ENCODE measurements at regions not wholly inside any gene's neighbourhood (a gene's known extent, or its start where the extent isn't known, plus 50 kb on each side); places are given as distances from the start of the nearest gene placed in this dataset.
"Not testable (repeated sequence)": the region's sequence is repeated elsewhere in the genome, so short reads cannot be mapped to it uniquely, and the experiment has no call there.

DNA sequence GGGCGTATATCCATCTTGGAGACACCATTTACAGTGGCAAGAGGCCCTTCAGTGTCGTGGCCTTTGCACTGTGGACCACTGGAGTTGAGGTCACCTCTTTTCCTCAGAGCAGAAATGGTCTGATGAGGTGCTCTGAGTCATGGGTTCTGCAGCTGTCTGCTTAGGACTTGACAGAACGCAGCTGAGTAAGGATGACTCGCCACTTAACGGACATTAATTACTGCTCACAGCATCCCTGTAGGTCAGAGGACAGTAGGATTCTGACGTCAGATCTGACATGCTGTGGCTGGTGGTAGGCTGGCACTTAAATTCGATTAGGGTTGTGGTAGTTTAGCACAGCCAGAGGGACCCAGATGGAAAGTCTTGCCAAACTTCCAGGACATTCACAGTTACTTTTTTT lies 479.4 kb downstream of the DMAC1 start:
- no peaks in the 10 kb centered on the region for H3K4me1 Mint-ChIP-seq
- peaks cover 3% of the 10 kb centered on the region for H3K9me3 Mint-ChIP-seq
- no peaks in the 10 kb centered on the region for H3K36me3 Mint-ChIP-seq
- H3K27ac Mint-ChIP-seq: no peak overlapping the region
- H3K27me3 Mint-ChIP-seq: peaks cover 48% of the 10 kb centered on the region
- no peak overlapping the region for H3K4me3 Mint-ChIP-seq
- DNase-seq: no peak

DNA sequence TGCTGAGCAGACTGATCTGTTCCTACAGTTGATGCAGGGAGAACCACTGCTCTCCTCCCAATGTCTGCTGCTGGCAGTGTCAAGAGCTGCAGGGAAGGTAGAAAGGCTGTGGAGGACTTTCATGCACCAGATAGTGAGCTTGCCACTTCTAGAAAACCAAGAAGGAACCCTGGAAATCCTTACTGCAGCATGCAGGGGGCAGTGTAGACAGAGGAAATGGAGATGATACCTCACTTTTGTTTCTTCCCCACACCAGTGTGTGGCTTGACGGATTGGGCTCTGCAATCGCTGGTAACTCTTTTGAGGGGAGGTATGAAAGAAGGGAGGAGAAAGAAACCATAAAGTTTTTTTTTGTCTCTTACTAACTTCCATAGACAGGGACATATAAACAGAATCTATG lies 480.7 kb downstream of the DMAC1 start:
- no peak for DNase-seq
- Mint-ChIP-seq H3K36me3 (no peaks in the 10 kb centered on the region), H3K9me3 (peaks cover 8% of the 10 kb centered on the region), H3K4me3 (no peak overlapping the region), H3K27ac (no peak overlapping the region), H3K27me3 (peaks cover 50% of the 10 kb centered on the region), H3K4me1 (no peaks in the 10 kb centered on the region)

DNA sequence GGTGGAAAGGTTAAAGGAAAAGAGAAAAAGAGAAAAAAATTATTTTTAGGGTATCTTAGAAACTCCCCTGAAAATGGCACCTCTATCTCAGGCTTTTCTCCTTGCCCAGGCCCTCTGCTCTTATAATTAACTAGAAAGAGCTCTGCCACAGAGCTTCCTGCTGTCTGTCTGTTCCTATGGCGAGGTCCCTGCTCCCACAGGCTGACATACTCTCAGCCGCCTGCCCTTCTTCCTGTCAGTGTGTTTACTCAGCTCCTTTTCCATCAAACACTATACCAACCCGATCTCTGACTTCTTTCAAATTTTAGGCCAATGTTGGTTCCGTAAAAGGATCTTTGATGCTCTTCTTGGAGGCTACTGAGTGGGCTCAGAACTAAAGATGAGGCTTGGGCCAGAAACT lies 482.6 kb downstream of the DMAC1 start:
- H3K9me3 Mint-ChIP-seq: peaks cover 23% of the 10 kb centered on the region
- no peak overlapping the region for H3K4me3 Mint-ChIP-seq
- H3K27me3 Mint-ChIP-seq: peaks cover 50% of the 10 kb centered on the region
- no peak overlapping the region for H3K27ac Mint-ChIP-seq
- no peaks in the 10 kb centered on the region for H3K4me1 Mint-ChIP-seq
- H3K36me3 Mint-ChIP-seq: peaks cover 6% of the 10 kb centered on the region
- no peak for DNase-seq

DNA sequence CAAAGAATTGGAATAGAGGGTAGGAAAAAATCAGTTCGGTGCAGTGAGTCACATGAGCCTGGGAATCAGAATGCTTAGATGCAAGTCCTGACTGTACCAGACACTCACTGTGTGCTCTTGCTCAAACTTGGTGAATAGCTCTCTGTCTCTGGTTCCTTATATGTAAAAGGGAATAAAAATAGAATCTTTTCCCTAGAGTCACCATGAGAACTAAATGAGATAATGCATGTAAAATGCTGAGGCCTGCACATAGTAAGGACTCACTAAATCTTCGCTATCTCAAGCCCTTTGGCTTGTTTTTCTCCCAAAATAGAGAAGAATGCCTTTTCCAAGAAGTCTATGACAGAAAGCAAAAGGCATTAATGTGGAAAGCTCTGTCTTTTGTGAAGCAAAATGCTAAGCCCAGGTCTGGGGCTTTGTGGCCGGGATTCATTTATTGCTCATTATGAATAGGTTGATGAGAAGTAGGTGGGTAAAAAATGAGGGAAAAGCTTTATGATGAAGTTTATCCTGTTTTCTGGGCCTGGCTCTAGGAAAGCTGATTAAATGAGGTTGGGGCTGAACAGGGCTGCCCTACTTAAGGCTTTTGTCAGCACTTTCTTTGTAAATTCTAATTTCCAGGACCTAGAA lies 483.3 kb downstream of the DMAC1 start:
- Mint-ChIP-seq H3K27ac (no peak overlapping the region), H3K27me3 (peaks cover 45% of the 10 kb centered on the region), H3K4me3 (no peak overlapping the region), H3K9me3 (peaks cover 28% of the 10 kb centered on the region), H3K36me3 (peaks cover 6% of the 10 kb centered on the region), H3K4me1 (no peaks in the 10 kb centered on the region)
- no peak for DNase-seq

DNA sequence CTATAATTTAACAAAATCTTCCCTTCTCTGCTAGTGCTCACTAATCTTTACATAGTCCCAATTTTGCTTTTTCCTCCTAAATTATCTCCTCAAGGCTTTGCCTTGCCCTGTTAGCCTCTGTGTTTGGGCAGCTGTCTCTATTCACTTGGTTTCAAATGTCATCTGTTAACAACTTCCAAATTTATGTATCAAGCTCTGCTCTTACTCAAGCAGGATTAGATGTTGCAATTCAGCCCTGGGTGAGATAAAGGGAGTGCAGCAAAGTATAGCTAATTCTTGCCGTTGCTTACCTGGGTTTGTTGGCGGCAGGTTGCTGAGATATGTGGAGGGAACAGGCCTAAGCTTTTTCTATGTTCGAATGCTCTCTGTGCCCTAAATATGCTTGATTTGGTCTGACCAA lies 483.8 kb downstream of the DMAC1 start:
- H3K9me3 Mint-ChIP-seq: peaks cover 33% of the 10 kb centered on the region

DNA sequence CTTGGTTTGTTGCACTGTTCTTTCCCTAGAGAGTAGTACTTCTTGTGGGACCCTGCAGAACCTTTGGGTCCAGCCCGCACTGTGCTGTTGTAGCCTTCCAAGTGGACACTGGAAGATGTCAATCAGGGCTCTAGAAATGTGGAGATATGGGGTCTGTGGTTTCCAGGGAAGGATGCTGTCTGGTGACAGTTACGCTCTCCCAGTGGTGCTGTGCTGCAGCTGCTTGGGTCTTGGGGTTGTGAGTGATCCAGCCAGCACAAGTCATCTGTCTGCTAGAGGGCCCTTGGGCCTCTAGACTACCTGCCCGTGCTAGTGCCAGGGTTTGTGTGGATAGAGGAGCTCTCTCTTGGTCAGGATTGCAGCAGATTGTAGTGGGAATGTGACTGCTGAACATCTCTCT lies 484.5 kb downstream of the DMAC1 start:
- peaks cover 38% of the 10 kb centered on the region for H3K9me3 Mint-ChIP-seq
- peaks cover 35% of the 10 kb centered on the region for H3K27me3 Mint-ChIP-seq
- no peak overlapping the region for H3K4me3 Mint-ChIP-seq
- H3K36me3 Mint-ChIP-seq: peaks cover 11% of the 10 kb centered on the region
- H3K27ac Mint-ChIP-seq: no peak overlapping the region
- DNase-seq: no peak
- no peaks in the 10 kb centered on the region for H3K4me1 Mint-ChIP-seq

More for the DNA sequence above, 483.8 kb downstream of the DMAC1 start:
- Mint-ChIP-seq H3K27ac (no peak overlapping the region), H3K4me1 (no peaks in the 10 kb centered on the region), H3K4me3 (no peak overlapping the region), H3K36me3 (peaks cover 7% of the 10 kb centered on the region), H3K27me3 (peaks cover 41% of the 10 kb centered on the region)
- no peak for DNase-seq

DNA sequence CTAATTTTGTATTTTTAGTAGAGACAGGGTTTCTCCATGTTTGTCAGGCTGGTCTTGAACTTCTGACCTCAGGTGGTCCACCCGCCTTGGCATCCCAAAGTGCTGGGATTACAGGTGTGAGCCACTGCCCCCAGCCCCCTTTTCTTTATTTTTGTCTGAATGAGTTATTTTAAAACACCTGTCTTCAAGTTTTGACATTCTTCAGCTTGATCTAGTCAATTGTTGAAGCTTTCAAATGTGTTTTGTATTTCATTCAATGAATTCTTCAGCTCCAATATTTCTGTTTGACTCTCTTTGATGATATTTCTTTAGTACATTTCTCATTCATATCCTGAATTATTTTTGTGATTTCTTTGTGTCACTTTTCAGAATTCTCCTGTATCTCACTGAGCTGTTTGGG lies 486.2 kb downstream of the DMAC1 start:
- peaks cover 49% of the 10 kb centered on the region for H3K9me3 Mint-ChIP-seq
- DNase-seq: no peak
- no peak overlapping the region for H3K4me3 Mint-ChIP-seq
- no peaks in the 10 kb centered on the region for H3K4me1 Mint-ChIP-seq
- peaks cover 22% of the 10 kb centered on the region for H3K27me3 Mint-ChIP-seq
- no peak overlapping the region for H3K27ac Mint-ChIP-seq
- H3K36me3 Mint-ChIP-seq: peaks cover 13% of the 10 kb centered on the region

DNA sequence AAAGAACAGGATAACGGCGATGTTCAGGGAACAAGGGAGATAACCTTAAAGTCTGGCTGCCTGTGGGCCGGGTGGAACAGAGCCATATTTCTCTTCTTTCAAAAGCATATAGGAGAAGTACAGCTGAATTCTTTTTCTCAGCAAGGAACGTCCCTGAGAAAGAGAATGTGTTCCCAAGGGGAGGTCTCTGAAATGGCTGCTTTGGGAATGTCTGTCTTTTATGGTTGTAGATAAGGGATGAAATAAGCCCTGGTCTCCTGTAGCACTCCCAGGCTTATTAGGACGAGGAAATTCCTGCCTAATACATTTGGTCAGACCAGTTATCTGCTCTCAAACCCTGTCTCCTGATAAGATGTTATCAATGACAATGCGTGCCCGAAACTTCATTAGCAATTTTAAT lies 490.5 kb downstream of the DMAC1 start:
- H3K4me1 Mint-ChIP-seq, H3K4me3 Mint-ChIP-seq, H3K27ac Mint-ChIP-seq, DNase-seq: not testable (repeated sequence)
- peaks cover 11% of the 10 kb centered on the region for H3K27me3 Mint-ChIP-seq
- peaks cover 46% of the 10 kb centered on the region for H3K9me3 Mint-ChIP-seq
- peaks cover 13% of the 10 kb centered on the region for H3K36me3 Mint-ChIP-seq

DNA sequence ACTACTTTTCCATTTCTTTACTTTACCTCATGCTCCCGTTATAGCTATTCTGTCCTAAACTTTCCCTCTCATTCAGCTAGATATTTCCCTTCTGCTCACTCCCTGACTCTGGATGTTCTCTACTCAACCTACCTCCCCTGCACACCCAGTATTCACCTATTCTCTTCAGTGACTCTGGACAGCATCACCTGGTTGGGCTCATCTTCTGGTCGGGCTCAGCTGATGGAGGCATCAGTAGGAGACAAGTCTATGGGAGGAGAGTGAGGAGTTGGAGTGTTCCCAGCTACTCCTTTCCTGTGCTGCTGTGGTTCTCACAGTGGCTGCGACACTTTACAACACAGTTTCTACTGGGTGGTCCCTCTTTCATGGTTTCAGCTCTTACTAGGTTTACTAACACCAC lies 493.9 kb downstream of the DMAC1 start:
- H3K27me3 Mint-ChIP-seq: peaks cover 16% of the 10 kb centered on the region
- no peak for DNase-seq
- H3K4me3 Mint-ChIP-seq: no peak overlapping the region
- peaks cover 19% of the 10 kb centered on the region for H3K9me3 Mint-ChIP-seq
- no peaks in the 10 kb centered on the region for H3K4me1 Mint-ChIP-seq
- no peak overlapping the region for H3K27ac Mint-ChIP-seq
- peaks cover 5% of the 10 kb centered on the region for H3K36me3 Mint-ChIP-seq

DNA sequence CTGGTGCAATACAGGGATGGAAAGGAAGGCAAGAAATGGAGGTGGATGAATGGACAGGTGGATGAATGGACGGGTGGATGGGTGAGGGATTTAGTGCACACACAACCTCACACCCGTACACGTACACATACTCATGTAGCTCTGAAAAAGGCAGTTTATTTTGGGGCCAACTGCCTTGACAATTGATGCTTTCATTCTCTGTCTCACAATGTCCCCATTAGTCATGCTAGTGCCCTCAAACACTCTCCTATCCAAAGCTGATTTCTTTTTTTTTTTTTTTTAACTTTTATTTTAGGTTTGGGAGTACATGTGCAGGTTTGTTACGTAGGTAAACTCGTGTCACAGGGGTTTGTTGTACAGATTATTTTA lies 495.0 kb downstream of the DMAC1 start:
- Mint-ChIP-seq H3K36me3 (peaks cover 1% of the 10 kb centered on the region), H3K9me3 (peaks cover 11% of the 10 kb centered on the region), H3K4me3 (no peak overlapping the region), H3K4me1 (peaks cover 3% of the 10 kb centered on the region), H3K27ac (no peak overlapping the region), H3K27me3 (peaks cover 16% of the 10 kb centered on the region)
- no peak for DNase-seq

DNA sequence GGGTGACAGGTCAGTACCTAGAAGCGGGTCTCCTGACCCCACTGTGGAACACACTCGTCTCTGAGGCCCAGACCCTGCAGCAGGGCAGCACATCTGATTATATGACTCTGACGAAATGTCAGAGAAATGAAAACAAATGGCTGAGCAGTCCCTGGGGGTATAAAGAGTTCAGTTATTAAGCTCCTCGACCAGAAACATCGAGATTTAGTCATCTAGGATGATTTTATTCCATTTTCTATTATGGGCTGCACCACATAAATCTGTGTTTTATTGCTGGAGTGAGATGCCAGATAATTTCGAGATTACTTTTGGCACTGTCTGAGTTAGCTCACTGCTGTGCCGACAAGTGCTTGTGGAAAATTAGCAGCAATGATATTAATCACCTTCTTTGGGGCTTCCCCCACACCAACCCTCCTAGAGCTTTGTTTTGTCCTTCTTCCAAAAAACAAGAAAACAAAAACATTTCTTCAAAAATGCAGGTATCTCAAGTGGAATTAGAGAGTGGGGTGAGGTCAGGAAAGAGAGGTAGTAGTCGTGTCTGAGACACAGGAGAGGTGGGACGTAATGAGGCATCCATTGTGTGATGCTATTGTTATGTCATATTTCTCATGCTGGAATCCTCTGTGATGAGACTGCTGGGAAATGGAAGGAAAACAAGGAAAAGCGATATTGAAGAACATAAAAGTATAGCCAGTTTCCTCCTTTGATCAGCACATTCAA lies 495.5 kb downstream of the DMAC1 start:
- Mint-ChIP-seq H3K27ac (no peak overlapping the region), H3K4me1 (peaks cover 6% of the 10 kb centered on the region), H3K27me3 (peaks cover 16% of the 10 kb centered on the region), H3K9me3 (peaks cover 8% of the 10 kb centered on the region), H3K36me3 (no peaks in the 10 kb centered on the region), H3K4me3 (no peak overlapping the region)
- DNase-seq: no peak

DNA sequence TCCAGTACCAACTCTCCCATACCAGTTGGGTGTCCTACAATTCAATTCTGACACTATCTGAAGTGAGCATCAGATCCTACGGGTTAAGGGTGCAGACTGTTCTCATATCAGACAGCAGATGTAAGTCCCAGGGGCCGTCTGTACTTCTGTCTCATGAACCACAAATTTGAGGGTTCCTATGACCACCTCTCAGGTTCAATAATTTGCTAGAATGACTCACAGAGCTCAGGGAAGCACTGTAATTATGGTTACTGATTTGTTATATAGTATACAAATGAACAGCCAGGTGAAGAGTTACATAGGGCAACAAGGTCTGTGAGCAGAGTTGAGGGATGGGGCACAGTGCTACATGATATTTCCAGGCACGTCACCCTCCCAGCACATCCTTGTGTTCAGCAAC lies 499.1 kb downstream of the DMAC1 start:
- H3K27ac Mint-ChIP-seq: no peak overlapping the region
- H3K36me3 Mint-ChIP-seq: peaks cover 13% of the 10 kb centered on the region
- no peak overlapping the region for H3K4me3 Mint-ChIP-seq
- peaks cover 14% of the 10 kb centered on the region for H3K27me3 Mint-ChIP-seq
- no peak for DNase-seq
- peaks cover 32% of the 10 kb centered on the region for H3K4me1 Mint-ChIP-seq
- H3K9me3 Mint-ChIP-seq: peaks cover 11% of the 10 kb centered on the region

DNA sequence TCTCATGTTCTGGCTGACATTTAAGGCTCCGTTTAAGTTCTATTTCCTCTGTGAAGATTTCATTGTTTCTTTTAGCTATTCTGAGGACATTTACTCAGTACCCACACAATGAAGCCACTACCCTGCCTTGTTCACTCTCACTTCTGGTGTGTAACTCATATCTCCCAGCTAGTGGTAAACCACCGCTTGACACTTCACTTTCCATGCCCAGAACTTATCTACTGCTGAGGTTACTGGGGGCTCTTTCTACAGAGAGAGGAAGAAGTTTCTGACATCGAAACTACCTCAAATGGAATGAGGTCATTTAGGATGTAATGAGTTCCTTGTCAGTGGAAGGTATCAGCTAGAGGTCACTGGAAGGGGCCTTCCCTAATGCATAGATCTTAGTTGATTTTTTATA lies 501.5 kb downstream of the DMAC1 start:
- peaks cover 18% of the 10 kb centered on the region for H3K27me3 Mint-ChIP-seq
- H3K4me1 Mint-ChIP-seq: peaks cover 42% of the 10 kb centered on the region
- peak overlapping the region; percentile 90 for H3K27ac Mint-ChIP-seq
- H3K9me3 Mint-ChIP-seq: peaks cover 11% of the 10 kb centered on the region
- peaks cover 13% of the 10 kb centered on the region for H3K36me3 Mint-ChIP-seq
- peak; percentile 72 for DNase-seq
- peak overlapping the region; percentile 20 for H3K4me3 Mint-ChIP-seq

DNA sequence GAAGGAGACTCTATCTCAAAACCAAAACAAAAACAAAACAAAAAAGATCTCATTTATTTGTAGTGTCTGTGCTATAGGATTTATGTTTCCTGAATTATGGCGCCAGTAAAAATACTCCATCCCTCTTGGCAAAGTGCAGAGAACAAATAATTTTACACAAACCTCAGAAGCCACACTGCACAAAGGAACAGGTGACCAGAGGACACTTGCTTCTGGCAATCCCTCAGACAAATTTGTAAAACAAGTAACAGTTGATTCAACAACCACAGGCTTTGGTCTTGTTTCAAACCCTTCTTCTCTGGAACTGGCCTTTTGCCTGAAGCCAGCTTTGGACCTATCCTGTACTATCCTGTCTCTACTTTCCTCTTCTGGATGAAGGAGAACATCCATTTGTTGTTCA lies 502.1 kb downstream of the DMAC1 start:
- peaks cover 11% of the 10 kb centered on the region for H3K9me3 Mint-ChIP-seq
- peak overlapping the region; percentile 20 for H3K4me3 Mint-ChIP-seq
- peak overlapping the region; percentile 90 for H3K27ac Mint-ChIP-seq
- peaks cover 48% of the 10 kb centered on the region for H3K4me1 Mint-ChIP-seq
- H3K27me3 Mint-ChIP-seq: peaks cover 16% of the 10 kb centered on the region
- no peak for DNase-seq
- peaks cover 14% of the 10 kb centered on the region for H3K36me3 Mint-ChIP-seq

DNA sequence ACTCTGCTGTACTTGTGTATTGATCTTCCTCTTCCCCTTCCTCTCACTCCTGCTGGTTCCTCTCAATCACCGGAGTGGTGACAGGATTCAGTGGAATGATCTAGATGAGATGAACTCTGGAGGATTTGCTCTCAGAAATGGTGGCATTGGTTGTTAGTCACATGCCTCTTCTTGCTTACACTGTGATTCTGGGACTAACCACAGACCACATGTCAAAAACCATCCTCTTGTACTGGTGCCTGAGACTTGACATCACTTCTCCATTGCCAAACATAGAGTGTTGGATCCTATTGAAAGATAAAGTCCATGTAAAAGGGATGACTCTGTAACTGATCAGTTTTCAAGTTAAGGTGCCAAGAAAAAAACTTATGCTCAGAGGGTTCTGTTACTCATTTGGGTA lies 506.5 kb downstream of the DMAC1 start:
- Mint-ChIP-seq H3K36me3 (peaks cover 10% of the 10 kb centered on the region), H3K4me1 (peaks cover 35% of the 10 kb centered on the region), H3K4me3 (no peak overlapping the region), H3K27me3 (peaks cover 17% of the 10 kb centered on the region), H3K27ac (no peak overlapping the region), H3K9me3 (peaks cover 7% of the 10 kb centered on the region)
- no peak for DNase-seq

DNA sequence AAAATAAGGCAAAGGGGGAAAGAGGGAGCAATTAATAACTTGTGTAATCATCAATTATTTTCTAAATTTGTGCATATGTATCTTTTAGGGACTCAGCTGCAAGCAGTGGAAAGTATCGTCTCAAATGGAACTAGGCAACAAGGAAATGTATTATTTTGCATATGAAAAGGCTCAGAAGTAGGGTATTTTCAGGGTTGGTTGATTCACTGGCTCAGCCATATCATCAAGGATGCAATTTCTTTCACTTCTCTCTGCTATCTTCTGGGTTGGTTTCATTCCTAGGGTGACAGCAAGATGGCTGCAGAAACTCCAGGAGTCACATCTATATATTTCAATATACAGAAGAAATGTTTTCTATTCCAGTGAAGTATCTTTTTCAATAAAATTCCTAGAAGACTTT lies 509.8 kb downstream of the DMAC1 start:
- peaks cover 17% of the 10 kb centered on the region for H3K4me1 Mint-ChIP-seq
- H3K9me3 Mint-ChIP-seq: no peaks in the 10 kb centered on the region
- no peak overlapping the region for H3K27ac Mint-ChIP-seq
- peaks cover 23% of the 10 kb centered on the region for H3K27me3 Mint-ChIP-seq
- no peak overlapping the region for H3K4me3 Mint-ChIP-seq
- DNase-seq: no peak
- peaks cover 1% of the 10 kb centered on the region for H3K36me3 Mint-ChIP-seq

Data from activated naive CD8-positive, alpha-beta T cell treated with anti-CD3 and anti-CD28 coated beads for 36 hours (primary cell).